Activated T-helper 2 cell treated with anti-CD3 and anti-CD28 coated beads, Interferon-gamma antibody, Interleukin-2, Interleukin-4, amounts not matched to agents 10 μg/mL and 5 μg/mL and 100 μg/mL, durations not matched to agents 14 hours and 24 hours and 36 hours (primary cell): ENCODE measurements at regions not wholly inside any gene's neighbourhood (a gene's known extent, or its start where the extent isn't known, plus 50 kb on each side); places are given as distances from the start of the nearest gene placed in this dataset.
"Not testable (repeated sequence)": the region's sequence is repeated elsewhere in the genome, so short reads cannot be mapped to it uniquely, and the experiment has no call there.

Experiments
- DNase-seq: peaks from one replicate; pipeline ENCODE4 v3.0.0; 2021; ENCODE audit warnings: low spot score
- H3K27ac Mint-ChIP-seq: one replicate; pipeline ENCODE4 v1.8.0; 2021; ENCODE audit warnings: mixed read lengths
- H3K27me3 Mint-ChIP-seq: one replicate; pipeline ENCODE4 v1.8.0; 2021; ENCODE audit warnings: low read depth, mixed read lengths
- H3K36me3 Mint-ChIP-seq: one replicate; pipeline ENCODE4 v1.8.0; 2021; ENCODE audit warnings: low read depth, mixed read lengths
- H3K4me1 Mint-ChIP-seq: one replicate; pipeline ENCODE4 v1.8.0; 2021; ENCODE audit warnings: low read depth, mixed read lengths
- H3K4me3 Mint-ChIP-seq: one replicate; pipeline ENCODE4 v1.8.0; 2021; ENCODE audit warnings: low read depth, mild to moderate bottlenecking, moderate library complexity, mixed read lengths
- H3K9me3 Mint-ChIP-seq: one replicate; pipeline ENCODE4 v1.8.0; 2021; ENCODE audit warnings: mixed read lengths
- intact Hi-C: fragments of 100-400 bp; cut with micrococcal nuclease; formaldehyde crosslinking; loops from one replicate; pipeline ENCODE4 v1.15.1; 2023

DNA sequence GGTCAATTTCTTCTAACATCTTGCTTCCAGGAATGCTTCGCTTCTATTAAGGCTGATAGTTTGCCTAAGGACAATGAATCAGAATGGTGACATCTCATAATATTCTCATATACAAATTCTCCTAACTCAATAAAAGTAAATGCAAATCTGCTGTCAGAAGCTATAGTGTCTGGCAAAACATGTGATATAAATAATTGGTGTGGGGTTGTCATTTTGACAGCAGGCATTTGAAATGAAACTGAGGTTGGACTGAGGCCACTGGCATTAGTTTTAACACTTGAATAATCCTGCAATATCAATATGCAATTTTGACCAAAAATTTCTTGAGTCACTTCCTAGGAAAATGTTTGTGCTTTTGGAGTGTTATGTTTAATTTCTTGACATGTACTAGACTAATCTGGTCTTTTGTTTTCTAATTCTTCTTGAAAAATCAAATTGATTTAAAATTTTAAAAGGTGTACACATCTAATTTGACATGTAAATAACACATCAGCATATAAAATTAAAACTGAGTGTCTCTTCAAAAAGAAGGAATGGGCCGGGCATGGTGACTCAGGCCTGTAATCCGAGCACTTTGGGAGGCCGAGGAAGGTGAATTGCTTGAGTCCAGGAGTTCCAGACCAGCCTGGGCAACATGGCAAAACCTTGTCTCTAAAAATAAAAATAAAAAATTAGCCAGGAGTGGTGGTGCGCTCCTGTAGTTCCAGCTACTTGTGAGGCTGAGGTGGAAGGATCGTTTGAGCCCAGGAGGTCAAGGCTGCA lies 92.3 kb upstream of the BTG1 start:
- intact Hi-C loops = no loop called here
- H3K27me3 Mint-ChIP-seq = no peaks in the 10 kb centered on the region
- H3K36me3 Mint-ChIP-seq = no peaks in the 10 kb centered on the region
- no peak for DNase-seq
- peaks cover 8% of the 10 kb centered on the region for H3K4me1 Mint-ChIP-seq
- no peak overlapping the region for H3K27ac Mint-ChIP-seq
- no peak overlapping the region for H3K4me3 Mint-ChIP-seq
- H3K9me3 Mint-ChIP-seq = no peaks in the 10 kb centered on the region

DNA sequence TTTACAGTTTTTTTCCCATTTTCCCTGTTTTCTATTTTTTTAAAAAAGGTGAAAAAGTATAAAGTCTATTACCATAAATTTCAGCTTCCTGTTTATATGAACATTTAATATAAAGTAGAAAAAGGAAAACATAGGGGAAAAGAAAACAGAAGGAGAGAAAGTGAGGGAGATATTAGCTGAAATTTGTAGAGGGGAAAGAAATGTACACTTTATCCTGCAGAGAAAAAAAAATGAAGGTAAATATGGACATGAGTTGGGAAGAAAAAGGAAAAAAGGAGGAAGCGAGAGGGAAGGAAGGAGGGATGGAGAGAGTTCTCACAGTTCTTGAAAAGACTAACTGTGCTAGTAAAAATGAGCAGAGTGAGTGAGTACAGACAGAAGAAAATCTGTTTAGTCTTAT lies 91.6 kb upstream of the BTG1 start:
- H3K9me3 Mint-ChIP-seq = no peaks in the 10 kb centered on the region
- peaks cover 8% of the 10 kb centered on the region for H3K4me1 Mint-ChIP-seq
- H3K4me3 Mint-ChIP-seq = no peak overlapping the region
- DNase-seq = no peak
- no peaks in the 10 kb centered on the region for H3K27me3 Mint-ChIP-seq
- H3K36me3 Mint-ChIP-seq = no peaks in the 10 kb centered on the region
- no peak overlapping the region for H3K27ac Mint-ChIP-seq
- intact Hi-C loops = no loop called here

DNA sequence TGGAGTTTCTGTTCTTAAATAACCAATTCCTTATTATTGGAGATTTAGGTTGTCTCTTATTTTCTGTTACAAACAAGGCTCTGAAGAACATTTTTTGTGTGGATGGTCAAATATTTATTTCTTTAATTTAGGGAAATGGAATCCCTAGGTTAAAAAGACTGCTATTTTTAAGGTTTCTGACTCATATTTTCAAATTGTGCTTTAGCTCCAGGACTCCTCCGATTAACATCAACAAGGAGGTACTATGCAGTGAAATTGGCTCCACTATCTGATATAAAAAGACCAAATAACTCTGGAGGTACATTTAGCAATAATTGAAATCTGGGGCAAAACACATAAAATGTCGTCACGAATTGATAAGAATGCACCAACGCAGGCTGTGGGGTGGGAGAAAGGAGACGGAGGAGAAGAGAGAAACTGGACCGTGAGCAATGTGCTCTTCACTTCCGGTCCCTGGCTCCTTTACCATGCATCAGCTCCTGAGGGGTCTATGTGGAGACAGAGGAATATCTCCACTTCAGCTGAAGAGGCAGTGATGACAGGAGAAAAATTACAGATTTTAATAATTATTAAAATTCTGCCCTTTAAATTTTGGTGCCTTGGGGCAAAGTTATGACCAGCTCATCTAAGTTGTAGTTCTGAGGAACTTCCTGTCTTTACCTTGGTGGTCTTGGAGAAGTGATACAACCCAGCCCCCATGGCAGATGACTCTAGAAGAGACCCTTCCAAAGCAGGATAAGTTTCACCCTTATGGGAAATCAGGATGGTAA lies 90.2 kb upstream of the BTG1 start:
- H3K36me3 Mint-ChIP-seq = no peaks in the 10 kb centered on the region
- intact Hi-C loops = no loop called here
- no peaks in the 10 kb centered on the region for H3K9me3 Mint-ChIP-seq
- no peaks in the 10 kb centered on the region for H3K27me3 Mint-ChIP-seq
- peaks cover 8% of the 10 kb centered on the region for H3K4me1 Mint-ChIP-seq
- no peak overlapping the region for H3K27ac Mint-ChIP-seq
- H3K4me3 Mint-ChIP-seq = no peak overlapping the region
- no peak for DNase-seq

DNA sequence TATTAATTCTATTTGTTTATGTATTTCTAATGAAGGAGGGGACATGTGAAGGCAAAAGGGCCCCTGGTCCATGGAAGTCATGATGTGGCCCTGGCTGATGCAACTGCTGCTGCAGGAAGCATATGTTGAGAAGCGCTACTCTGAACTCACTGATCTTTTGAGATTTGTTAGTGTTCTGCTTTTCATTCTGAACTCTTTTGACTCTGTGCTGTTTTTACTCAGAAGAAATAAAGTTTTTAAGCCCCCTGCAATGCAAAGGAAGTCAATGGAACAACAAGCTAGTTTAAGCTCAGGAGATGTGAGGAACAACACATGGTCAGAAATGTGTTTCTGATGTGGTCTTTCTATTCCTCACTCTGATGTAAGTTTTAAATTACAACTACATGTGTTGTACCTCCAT lies 88.9 kb upstream of the BTG1 start:
- intact Hi-C loops = no loop called here
- no peak for DNase-seq
- Mint-ChIP-seq H3K27me3 (no peaks in the 10 kb centered on the region), H3K4me1 (peaks cover 8% of the 10 kb centered on the region), H3K36me3 (no peaks in the 10 kb centered on the region), H3K9me3 (no peaks in the 10 kb centered on the region), H3K27ac (no peak overlapping the region), H3K4me3 (no peak overlapping the region)

DNA sequence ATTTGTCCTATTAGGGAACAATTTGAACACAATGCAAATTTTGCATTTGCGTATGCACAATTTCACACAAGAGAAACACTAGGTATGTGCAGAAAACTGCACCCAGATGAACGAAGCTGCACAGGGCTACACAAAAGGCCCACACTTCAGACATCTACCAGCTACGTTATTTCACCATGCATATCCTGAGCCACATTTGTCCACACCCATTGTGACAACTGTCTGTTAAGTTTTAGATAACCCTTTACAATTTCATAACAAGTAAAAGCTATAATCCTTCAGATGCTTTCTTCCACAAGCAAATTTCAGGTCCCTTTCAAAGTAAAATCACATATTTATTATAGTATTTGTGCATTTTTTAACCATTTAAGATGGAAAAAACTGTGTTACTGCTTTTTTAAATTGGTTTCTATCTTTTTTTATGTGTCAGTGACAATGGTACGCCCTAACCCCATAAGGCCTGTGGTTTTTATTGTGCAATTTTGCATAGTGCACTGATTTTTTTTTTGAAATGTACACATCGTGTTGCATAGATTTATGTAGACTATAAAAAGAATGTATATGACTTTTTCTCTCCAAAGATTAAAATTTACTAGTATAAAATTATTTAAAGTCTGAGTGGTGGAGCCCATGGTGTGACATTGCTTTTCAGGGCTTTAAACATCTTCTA lies 87.8 kb upstream of the BTG1 start:
- intact Hi-C loops = no loop called here
- no peak for DNase-seq
- H3K4me3 Mint-ChIP-seq = no peak overlapping the region
- H3K4me1 Mint-ChIP-seq = peaks cover 11% of the 10 kb centered on the region
- no peaks in the 10 kb centered on the region for H3K27me3 Mint-ChIP-seq
- no peak overlapping the region for H3K27ac Mint-ChIP-seq
- no peaks in the 10 kb centered on the region for H3K36me3 Mint-ChIP-seq
- H3K9me3 Mint-ChIP-seq = no peaks in the 10 kb centered on the region

DNA sequence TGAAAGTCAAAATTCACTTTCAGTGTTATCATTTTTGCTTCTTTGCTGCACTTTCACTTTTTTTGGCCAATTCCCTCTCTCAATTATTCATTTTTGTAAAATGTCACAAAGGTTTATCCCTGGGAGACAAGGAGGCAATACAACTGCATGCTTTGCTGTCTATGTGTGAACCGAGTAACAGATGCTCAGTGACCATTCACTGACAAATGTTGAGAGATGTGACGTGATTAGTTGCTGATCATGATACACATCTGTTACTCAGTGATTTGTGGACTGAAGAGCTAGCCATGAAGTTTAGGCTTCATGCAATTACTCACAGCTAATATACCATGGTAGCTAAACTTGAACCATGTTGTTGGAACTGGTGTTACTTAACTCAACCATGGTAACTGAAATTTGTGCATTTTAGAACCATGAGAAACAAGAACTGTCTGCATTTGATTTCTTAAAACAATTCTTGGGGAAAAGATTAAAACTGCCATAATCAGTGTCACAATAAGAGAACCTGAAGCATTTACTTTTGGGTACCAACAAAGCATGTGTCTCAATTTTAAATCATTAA lies 86.8 kb upstream of the BTG1 start:
- H3K9me3 Mint-ChIP-seq, DNase-seq, H3K4me3 Mint-ChIP-seq, H3K27ac Mint-ChIP-seq, H3K36me3 Mint-ChIP-seq, intact Hi-C loops, H3K27me3 Mint-ChIP-seq: not testable (repeated sequence)
- peaks cover 11% of the 10 kb centered on the region for H3K4me1 Mint-ChIP-seq

DNA sequence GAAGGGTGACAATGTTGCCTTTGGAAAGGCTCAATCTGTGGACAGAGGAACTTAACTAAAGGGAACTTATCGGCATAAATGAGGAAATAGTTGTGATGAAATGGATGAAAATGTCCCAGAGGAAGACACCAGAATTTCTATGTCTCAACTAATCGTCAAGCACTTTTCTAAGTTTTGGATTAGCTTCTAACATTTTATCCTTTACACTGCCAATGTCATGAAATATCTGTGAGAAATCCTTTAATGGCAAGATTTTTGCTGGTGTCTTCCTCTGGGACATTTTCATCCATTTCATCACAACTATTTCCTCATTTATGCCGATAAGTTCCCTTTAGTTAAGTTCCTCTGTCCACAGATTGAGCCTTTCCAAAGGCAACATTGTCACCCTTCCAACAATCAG lies 86.3 kb upstream of the BTG1 start:
- peaks cover 12% of the 10 kb centered on the region for H3K4me1 Mint-ChIP-seq
- H3K27me3 Mint-ChIP-seq, H3K9me3 Mint-ChIP-seq, H3K4me3 Mint-ChIP-seq, DNase-seq, intact Hi-C loops, H3K27ac Mint-ChIP-seq, H3K36me3 Mint-ChIP-seq: not testable (repeated sequence)

DNA sequence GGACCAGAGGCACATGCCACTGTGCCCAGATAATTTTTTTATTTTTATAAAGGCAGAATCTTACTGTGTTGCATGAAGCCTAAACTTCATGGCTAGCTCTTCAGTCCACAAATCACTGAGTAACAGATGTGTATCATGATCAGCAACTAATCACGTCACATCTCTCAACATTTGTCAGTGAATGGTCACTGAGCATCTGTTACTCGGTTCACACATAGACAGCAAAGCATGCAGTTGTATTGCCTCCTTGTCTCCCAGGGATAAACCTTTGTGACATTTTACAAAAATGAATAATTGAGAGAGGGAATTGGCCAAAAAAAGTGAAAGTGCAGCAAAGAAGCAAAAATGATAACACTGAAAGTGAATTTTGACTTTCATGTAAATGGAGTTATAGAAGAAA lies 85.9 kb upstream of the BTG1 start:
- DNase-seq, H3K9me3 Mint-ChIP-seq, H3K36me3 Mint-ChIP-seq, H3K27me3 Mint-ChIP-seq, H3K4me3 Mint-ChIP-seq, intact Hi-C loops, H3K27ac Mint-ChIP-seq: not testable (repeated sequence)
- peaks cover 15% of the 10 kb centered on the region for H3K4me1 Mint-ChIP-seq

DNA sequence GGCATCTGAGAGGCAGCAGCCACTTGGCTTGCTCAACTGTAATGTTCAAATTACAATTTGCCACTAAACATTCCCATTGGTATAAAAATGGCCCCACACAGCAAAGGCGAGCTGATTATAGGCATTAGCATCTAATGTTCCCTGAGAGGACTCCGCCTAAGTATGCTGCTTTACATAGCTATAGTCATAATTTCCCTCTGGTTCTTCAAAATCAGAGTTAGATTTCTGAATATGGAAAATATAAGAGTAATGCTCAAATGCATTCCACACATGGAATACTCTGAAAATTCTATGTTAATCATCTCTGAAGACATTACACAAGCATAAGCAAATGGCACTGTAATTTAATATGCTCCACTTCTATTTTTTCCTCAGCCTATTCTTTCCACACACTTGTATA lies 83.7 kb upstream of the BTG1 start:
- Mint-ChIP-seq H3K36me3 (no peaks in the 10 kb centered on the region), H3K27me3 (no peaks in the 10 kb centered on the region), H3K4me1 (peaks cover 13% of the 10 kb centered on the region), H3K9me3 (no peaks in the 10 kb centered on the region), H3K4me3 (no peak overlapping the region), H3K27ac (no peak overlapping the region)
- intact Hi-C loops = no loop called here
- DNase-seq = no peak

DNA sequence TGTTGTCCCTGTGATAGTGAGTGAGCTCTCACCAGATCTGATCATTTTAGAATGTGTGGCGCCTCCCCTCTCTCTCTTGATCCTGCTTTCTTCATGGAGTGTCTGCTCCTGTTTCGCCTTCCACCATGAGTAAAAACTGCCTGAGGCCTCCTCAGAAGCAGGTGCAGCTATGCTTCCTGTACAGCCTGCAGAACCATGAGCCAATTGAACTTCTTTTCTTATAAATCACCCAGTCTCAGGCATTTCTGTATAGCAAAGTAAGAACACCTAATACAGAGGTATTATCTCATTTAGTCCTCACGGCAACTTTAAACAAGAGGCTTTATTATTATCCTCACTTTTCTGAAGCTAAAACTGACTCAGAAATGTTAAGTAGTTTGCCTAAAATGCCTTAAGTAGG lies 81.3 kb upstream of the BTG1 start:
- no peaks in the 10 kb centered on the region for H3K27me3 Mint-ChIP-seq
- no peaks in the 10 kb centered on the region for H3K9me3 Mint-ChIP-seq
- H3K4me1 Mint-ChIP-seq = peaks cover 11% of the 10 kb centered on the region
- intact Hi-C loops = no loop called here
- DNase-seq = no peak
- H3K27ac Mint-ChIP-seq = no peak overlapping the region
- no peak overlapping the region for H3K4me3 Mint-ChIP-seq
- H3K36me3 Mint-ChIP-seq = no peaks in the 10 kb centered on the region

DNA sequence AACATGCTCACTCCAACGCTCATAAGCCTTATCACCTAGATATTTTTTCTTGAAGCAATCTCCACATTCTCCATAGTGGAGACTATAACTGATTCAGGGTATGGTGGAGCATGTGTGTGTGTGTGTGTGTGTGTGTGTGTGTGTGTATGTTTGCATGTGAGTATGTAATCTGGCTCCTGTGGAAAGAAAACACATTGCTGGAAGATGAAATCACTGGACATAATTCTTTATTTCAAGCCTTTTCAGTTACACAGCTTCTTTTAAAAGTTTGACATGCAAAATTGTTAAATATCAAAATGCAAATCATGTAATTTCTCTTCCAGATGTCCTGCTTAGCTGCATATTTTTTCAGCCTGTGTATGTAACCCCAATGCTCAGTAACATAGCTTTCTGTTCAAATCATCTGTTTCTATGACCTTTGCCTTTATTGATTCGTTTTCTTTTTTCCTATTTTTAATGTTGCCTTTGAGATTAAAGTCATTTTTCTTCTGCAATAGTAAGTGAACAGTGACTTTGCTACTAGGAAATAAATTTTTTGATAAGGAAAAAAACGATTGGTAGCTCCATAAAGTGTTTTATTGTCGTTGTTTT lies 80.5 kb upstream of the BTG1 start:
- Mint-ChIP-seq H3K27me3 (no peaks in the 10 kb centered on the region), H3K27ac (no peak overlapping the region), H3K9me3 (no peaks in the 10 kb centered on the region), H3K36me3 (no peaks in the 10 kb centered on the region), H3K4me3 (no peak overlapping the region), H3K4me1 (peaks cover 11% of the 10 kb centered on the region)
- intact Hi-C loops = no loop called here
- DNase-seq = no peak

DNA sequence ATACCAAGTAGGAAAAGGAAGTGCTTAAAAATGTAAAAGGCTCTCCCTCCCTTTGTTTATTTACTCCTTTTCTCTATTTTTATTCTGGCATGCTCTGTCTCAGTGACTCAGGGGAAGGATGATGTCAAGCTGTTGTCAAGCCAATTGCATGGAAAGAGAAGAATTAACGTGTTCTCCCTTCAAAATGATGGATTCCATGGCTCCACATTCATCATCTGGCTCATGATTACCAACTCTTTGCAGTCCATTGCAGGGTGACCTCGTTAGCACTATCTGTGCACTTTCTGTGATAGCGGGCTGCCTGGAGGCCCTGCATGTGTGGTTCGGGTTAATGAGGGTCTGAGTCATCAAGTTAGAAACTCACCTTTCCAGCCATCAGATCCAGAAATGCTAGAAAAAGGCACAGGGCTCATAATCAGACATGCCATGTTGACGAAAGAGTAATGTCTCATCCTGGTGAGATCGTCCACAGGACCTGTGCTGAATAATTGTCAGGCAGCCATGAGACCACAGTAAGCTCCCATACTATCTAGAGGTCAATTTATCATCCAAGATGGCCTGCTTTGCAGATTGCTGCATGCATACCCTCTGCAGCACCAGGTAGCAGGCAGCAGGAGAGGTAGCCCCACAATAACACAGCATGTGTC lies 79.2 kb upstream of the BTG1 start:
- Mint-ChIP-seq H3K9me3 (peaks cover 4% of the 10 kb centered on the region), H3K4me3 (no peak overlapping the region), H3K36me3 (no peaks in the 10 kb centered on the region), H3K27me3 (no peaks in the 10 kb centered on the region), H3K27ac (no peak overlapping the region), H3K4me1 (peaks cover 14% of the 10 kb centered on the region)
- no peak for DNase-seq
- intact Hi-C loops = no loop called here
